Naive thymus-derived CD4-positive, alpha-beta T cell (primary cell): ENCODE measurements at regions not wholly inside any gene's neighbourhood (a gene's known extent, or its start where the extent isn't known, plus 50 kb on each side); places are given as distances from the start of the nearest gene placed in this dataset.

Experiments
- ATAC-seq: fragments of 150-1000 bp; cut with Tn5 transposase; 2 replicates; pipeline ENCODE4 v1.10.0; 2021; ENCODE audit warnings: mild to moderate bottlenecking, moderate library complexity
- CTCF ChIA-PET: fragments of 350-600 bp; sonication (Branson Sonifier 250); formaldehyde crosslinking; loops from one replicate; lab custom pipeline; 2021; ENCODE audit warnings: antibody characterized with exemption; lab: Charles Lee
- POLR2A ChIA-PET: fragments of 350-600 bp; sonication (Branson Sonifier 250); formaldehyde crosslinking; loops from one replicate; lab custom pipeline; 2021; ENCODE audit warnings: antibody characterized with exemption, inconsistent platforms; lab: Charles Lee
- DNase-seq, 9 donors: peaks; one replicate each; pipeline versions ENCODE4 v3.0.0 to v3.0.0-alpha.2; 2020 to 2022; ENCODE audit warnings: mixed read lengths in 1 of 9
- H3K27ac ChIP-seq: one replicate; pipeline ENCODE4 v1.7.0; 2013; ENCODE audit warnings: mild to moderate bottlenecking, low read depth, low read length, moderate library complexity
- H3K27me3 ChIP-seq, 2 donors: one replicate each; pipeline ENCODE4 v1.7.0; 2013; ENCODE audit warnings: low read length in 2 of 2, mild to moderate bottlenecking in 2 of 2, moderate library complexity in 2 of 2; ENCODE audit not compliant: control insufficient read depth in 2 of 2, insufficient read depth in 2 of 2
- H3K36me3 ChIP-seq, 3 experiments: 1 replicate in 2 of 3; 2 replicates in 1 of 3; pipeline ENCODE4 v1.7.0; 2013; ENCODE audit warnings: low read length in 3 of 3, mild to moderate bottlenecking in 3 of 3, moderate library complexity in 1 of 3; ENCODE audit not compliant: insufficient read depth in 3 of 3, control insufficient read depth in 2 of 3
- H3K4me1 ChIP-seq, 2 donors: one replicate each; pipeline ENCODE4 v1.7.0; 2013; ENCODE audit warnings: low read length in 2 of 2, mild to moderate bottlenecking in 2 of 2, moderate library complexity in 1 of 2; ENCODE audit not compliant: control insufficient read depth in 2 of 2, insufficient read depth in 2 of 2
- H3K4me3 ChIP-seq: 2 replicates; pipeline ENCODE4 v1.7.0; 2013; ENCODE audit warnings: mild to moderate bottlenecking, low read length
- H3K9me3 ChIP-seq, 3 experiments: 1 replicate in 2 of 3; 2 replicates in 1 of 3; pipeline ENCODE4 v1.7.0; 2013; ENCODE audit warnings: low read length in 3 of 3; ENCODE audit not compliant: control insufficient read depth in 2 of 3
- H3K27ac Mint-ChIP-seq, 9 donors: one replicate each; pipeline ENCODE4 v1.8.0; 2020 to 2022; ENCODE audit warnings: mixed read lengths in 9 of 9, mild to moderate bottlenecking in 8 of 9, moderate library complexity in 5 of 9, inconsistent platforms in 2 of 9
- H3K27me3 Mint-ChIP-seq, 5 donors: one replicate each; pipeline ENCODE4 v1.8.0; 2021 to 2022; ENCODE audit warnings: mixed read lengths in 5 of 5, mild to moderate bottlenecking in 1 of 5
- H3K36me3 Mint-ChIP-seq, 5 donors: one replicate each; pipeline ENCODE4 v1.8.0; 2020 to 2022; ENCODE audit warnings: mixed read lengths in 5 of 5, mild to moderate bottlenecking in 3 of 5, inconsistent platforms in 1 of 5
- H3K4me1 Mint-ChIP-seq, 7 donors: one replicate each; pipeline ENCODE4 v1.8.0; 2020 to 2022; ENCODE audit warnings: mixed read lengths in 7 of 7, mild to moderate bottlenecking in 3 of 7, inconsistent platforms in 1 of 7
- H3K4me3 Mint-ChIP-seq, 10 donors: one replicate each; pipeline ENCODE4 v1.8.0; 2020 to 2022; ENCODE audit warnings: mild to moderate bottlenecking in 10 of 10, mixed read lengths in 10 of 10, moderate library complexity in 6 of 10, inconsistent platforms in 2 of 10
- H3K9me3 Mint-ChIP-seq, 11 donors: one replicate each; pipeline ENCODE4 v1.8.0; 2020 to 2022; ENCODE audit warnings: mixed read lengths in 11 of 11, mild to moderate bottlenecking in 4 of 11, inconsistent platforms in 1 of 11, moderate library complexity in 1 of 11
- intact Hi-C, 2 donors: fragments of 100-400 bp; cut with micrococcal nuclease; formaldehyde crosslinking; loops; one replicate each; pipeline ENCODE4 v1.15.1; 2023

- Histone ChIP-seq H3K9me3 (no peaks in the 10 kb centered on the region), H3K4me3 (no peak overlapping the region), H3K4me1 (no peaks in the 10 kb centered on the region), H3K27ac (no peak overlapping the region), H3K27me3 (no peaks in the 10 kb centered on the region), H3K36me3 (no peaks in the 10 kb centered on the region)
- DNase-seq (no peak), ATAC-seq (no peak)
- ChIA-PET POLR2A (no interaction called here), CTCF (no interaction called here)
- Mint-ChIP-seq H3K27me3 (no peaks in the 10 kb centered on the region), H3K27ac (no peak overlapping the region), H3K9me3 (peaks cover 0 to 11% (median 2%) of the 10 kb centered on the region in 11 donors), H3K36me3 (no peaks in the 10 kb centered on the region), H3K4me1 (no peaks in the 10 kb centered on the region), H3K4me3 (no peak overlapping the region)
- intact Hi-C loops, result no loop called here
Observed at GRCh38 chr4:135532132-135532531, 1330.5 kb upstream of the PABPC4L start.

- H3K9me3 Mint-ChIP-seq, result peaks cover 0 to 19% (median 5%) of the 10 kb centered on the region in 11 donors
- intact Hi-C loops, result no loop called here
- no peaks in the 10 kb centered on the region for H3K27me3 ChIP-seq
- CTCF ChIA-PET, result no interaction called here
- no peak overlapping the region for H3K4me3 Mint-ChIP-seq
- H3K9me3 ChIP-seq, result no peaks in the 10 kb centered on the region
- no peak overlapping the region for H3K27ac ChIP-seq
- ATAC-seq, result no peak
- no peaks in the 10 kb centered on the region for H3K36me3 ChIP-seq
- no peak overlapping the region for H3K4me3 ChIP-seq
- no peak for DNase-seq
- H3K27me3 Mint-ChIP-seq, result no peaks in the 10 kb centered on the region
- POLR2A ChIA-PET, result no interaction called here
- no peaks in the 10 kb centered on the region for H3K4me1 Mint-ChIP-seq
- no peak overlapping the region for H3K27ac Mint-ChIP-seq
- no peaks in the 10 kb centered on the region for H3K4me1 ChIP-seq
- no peaks in the 10 kb centered on the region for H3K36me3 Mint-ChIP-seq
Observed at GRCh38 chr4:135515295-135515694, 1313.7 kb upstream of the PABPC4L start.

GRCh38 chr4:135510582-135510981 lies 1309.0 kb upstream of the PABPC4L start:
- Mint-ChIP-seq H3K4me3 (no peak overlapping the region), H3K4me1 (no peaks in the 10 kb centered on the region), H3K36me3 (no peaks in the 10 kb centered on the region), H3K27me3 (no peaks in the 10 kb centered on the region), H3K9me3 (peaks cover 0 to 9% (median 6%) of the 10 kb centered on the region in 11 donors), H3K27ac (no peak overlapping the region)
- intact Hi-C loops, result no loop called here
- Histone ChIP-seq H3K4me1 (no peaks in the 10 kb centered on the region), H3K9me3 (no peaks in the 10 kb centered on the region), H3K27ac (no peak overlapping the region), H3K36me3 (no peaks in the 10 kb centered on the region), H3K4me3 (no peak overlapping the region), H3K27me3 (no peaks in the 10 kb centered on the region)
- DNase-seq (no peak), ATAC-seq (no peak)
- ChIA-PET POLR2A (no interaction called here), CTCF (no interaction called here)

GRCh38 chr4:135508006-135508714 lies 1306.6 kb upstream of the PABPC4L start:
- Mint-ChIP-seq H3K27ac (no peak overlapping the region), H3K36me3 (no peaks in the 10 kb centered on the region), H3K27me3 (no peaks in the 10 kb centered on the region), H3K4me1 (no peaks in the 10 kb centered on the region), H3K4me3 (no peak overlapping the region), H3K9me3 (peaks cover 0 to 14% (median 4%) of the 10 kb centered on the region in 11 donors)
- no peaks in the 10 kb centered on the region for H3K4me1 ChIP-seq
- DNase-seq (no peak), ATAC-seq (no peak)
- no peak overlapping the region for H3K27ac ChIP-seq
- ChIA-PET POLR2A (no interaction called here), CTCF (no interaction called here)
- intact Hi-C loops, result no loop called here
- H3K9me3 ChIP-seq, result no peaks in the 10 kb centered on the region
- no peaks in the 10 kb centered on the region for H3K27me3 ChIP-seq
- no peak overlapping the region for H3K4me3 ChIP-seq
- H3K36me3 ChIP-seq, result no peaks in the 10 kb centered on the region

- Mint-ChIP-seq H3K9me3 (peaks cover 0 to 9% (median 4%) of the 10 kb centered on the region in 11 donors), H3K4me3 (no peak overlapping the region), H3K27me3 (no peaks in the 10 kb centered on the region), H3K27ac (no peak overlapping the region), H3K4me1 (no peaks in the 10 kb centered on the region), H3K36me3 (no peaks in the 10 kb centered on the region)
- Histone ChIP-seq H3K27ac (no peak overlapping the region), H3K27me3 (no peaks in the 10 kb centered on the region), H3K4me3 (no peak overlapping the region), H3K4me1 (no peaks in the 10 kb centered on the region), H3K9me3 (no peaks in the 10 kb centered on the region), H3K36me3 (no peaks in the 10 kb centered on the region)
- ChIA-PET CTCF (no interaction called here), POLR2A (no interaction called here)
- intact Hi-C loops, result no loop called here
- ATAC-seq, result no peak
- no peak for DNase-seq
Observed at GRCh38 chr4:135497563-135498152, 1296.1 kb upstream of the PABPC4L start.

GRCh38 chr4:135492439-135492838 lies 1290.8 kb upstream of the PABPC4L start:
- Mint-ChIP-seq H3K27me3 (no peaks in the 10 kb centered on the region), H3K27ac (no peak overlapping the region), H3K36me3 (no peaks in the 10 kb centered on the region), H3K4me1 (no peaks in the 10 kb centered on the region), H3K9me3 (peaks cover 0 to 12% (median 3%) of the 10 kb centered on the region in 11 donors), H3K4me3 (no peak overlapping the region)
- H3K36me3 ChIP-seq, result no peaks in the 10 kb centered on the region
- ChIA-PET CTCF (no interaction called here), POLR2A (no interaction called here)
- ATAC-seq (no peak), DNase-seq (no peak)
- intact Hi-C loops, result no loop called here
- H3K9me3 ChIP-seq, result no peaks in the 10 kb centered on the region
- no peaks in the 10 kb centered on the region for H3K4me1 ChIP-seq
- H3K27me3 ChIP-seq, result no peaks in the 10 kb centered on the region
- no peak overlapping the region for H3K4me3 ChIP-seq
- no peak overlapping the region for H3K27ac ChIP-seq

- ChIA-PET CTCF (no interaction called here), POLR2A (no interaction called here)
- Mint-ChIP-seq H3K9me3 (peaks cover 0 to 17% (median 0%) of the 10 kb centered on the region in 11 donors), H3K27me3 (no peaks in the 10 kb centered on the region), H3K36me3 (no peaks in the 10 kb centered on the region), H3K4me3 (no peak overlapping the region), H3K27ac (no peak overlapping the region), H3K4me1 (no peaks in the 10 kb centered on the region)
- Histone ChIP-seq H3K4me1 (no peaks in the 10 kb centered on the region), H3K27me3 (no peaks in the 10 kb centered on the region), H3K36me3 (no peaks in the 10 kb centered on the region), H3K9me3 (no peaks in the 10 kb centered on the region), H3K4me3 (no peak overlapping the region), H3K27ac (no peak overlapping the region)
- intact Hi-C loops, result no loop called here
- DNase-seq (no peak), ATAC-seq (no peak)
Observed at GRCh38 chr4:135485371-135485770, 1283.8 kb upstream of the PABPC4L start.
